ENCODE measurements at regions not wholly inside any gene's neighbourhood (a gene's known extent, or its start where the extent isn't known, plus 50 kb on each side); places are given as distances from the start of the nearest gene placed in this dataset.

- no peak for DNase-seq
Observed at GRCh38 chr11:30089921-30090320, 73.1 kb upstream of the KCNA4 start.

- DNase-seq = no peak
Observed at GRCh38 chr11:30091246-30091645, 74.4 kb upstream of the KCNA4 start.

- DNase-seq = no peak
Observed at GRCh38 chr11:30091737-30092136, 74.9 kb upstream of the KCNA4 start.

- DNase-seq = no peak
Observed at GRCh38 chr11:30092518-30092917, 75.7 kb upstream of the KCNA4 start.

GRCh38 chr11:30100495-30100894 is 83.7 kb upstream of the KCNA4 start:
- no peak for DNase-seq

GRCh38 chr11:30106222-30107181 is 89.7 kb upstream of the KCNA4 start:
- no peak for DNase-seq

GRCh38 chr11:30107899-30108298 is 91.1 kb upstream of the KCNA4 start:
- no peak for DNase-seq

- no peak for DNase-seq
Observed at GRCh38 chr11:30109774-30110173, 92.9 kb upstream of the KCNA4 start.

- DNase-seq = no peak
Observed at GRCh38 chr11:30110691-30111090, 93.9 kb upstream of the KCNA4 start.

- DNase-seq = no peak
Observed at GRCh38 chr11:30111786-30112185, 95.0 kb upstream of the KCNA4 start.

GRCh38 chr11:30113326-30113898 is 96.6 kb upstream of the KCNA4 start:
- DNase-seq = no peak

GRCh38 chr11:30116512-30116911 is 99.7 kb upstream of the KCNA4 start:
- DNase-seq = no peak

GRCh38 chr11:30120045-30120589 is 103.3 kb upstream of the KCNA4 start:
- DNase-seq = no peak

- DNase-seq = no peak
Observed at GRCh38 chr11:30125456-30125855, 105.4 kb upstream of the FSHB start.

GRCh38 chr11:30128269-30128932 is 102.4 kb upstream of the FSHB start:
- peak in 1 of 2 experiments; percentile 6 for DNase-seq

- no peak for DNase-seq
Observed at GRCh38 chr11:30131535-30131934, 99.3 kb upstream of the FSHB start.

GRCh38 chr11:30133281-30133680 is 97.5 kb upstream of the FSHB start:
- no peak for DNase-seq

GRCh38 chr11:30143098-30143705 is 87.6 kb upstream of the FSHB start:
- DNase-seq = peak; percentile 8 to 68

- no peak for DNase-seq
Observed at GRCh38 chr11:30147293-30147692, 83.5 kb upstream of the FSHB start.

- no peak for DNase-seq
Observed at GRCh38 chr11:30149998-30150397, 80.8 kb upstream of the FSHB start.

- DNase-seq = no peak
Observed at GRCh38 chr11:30150425-30150824, 80.4 kb upstream of the FSHB start.

GRCh38 chr11:30153008-30153407 is 77.8 kb upstream of the FSHB start:
- DNase-seq = no peak

- no peak for DNase-seq
Observed at GRCh38 chr11:30155428-30155827, 75.4 kb upstream of the FSHB start.
